ENCODE measurements at regions not wholly inside any gene's neighbourhood (a gene's known extent, or its start where the extent isn't known, plus 50 kb on each side); places are given as distances from the start of the nearest gene placed in this dataset.
"Not testable (repeated sequence)": the region's sequence is repeated elsewhere in the genome, so short reads cannot be mapped to it uniquely, and the experiment has no call there.

- in situ Hi-C loops (cut with MboI; ENCODE audit: low pct_unique_long_range_greater_than_20kb, low sequenced_read_pairs, unreplicated experiment): no loop called here
- no peak for TF ChIP-seq CTCF (IDR thresholded peaks at IDR 0.05; ENCODE audit: extremely low read depth, insufficient read depth, missing control alignments)
- no peak for DNase-seq (ENCODE audit: low spot score)
Observed at GRCh38 chr1:242966892-242967291, 288.2 kb downstream of the CEP170 start.

- DNase-seq (ENCODE audit: low spot score); in situ Hi-C loops (cut with MboI; ENCODE audit: low pct_unique_long_range_greater_than_20kb, low sequenced_read_pairs, unreplicated experiment): not testable (repeated sequence)
Observed at GRCh38 chr1:242959397-242959796, 295.7 kb downstream of the CEP170 start.

- DNase-seq (ENCODE audit: low spot score); in situ Hi-C loops (cut with MboI; ENCODE audit: low pct_unique_long_range_greater_than_20kb, low sequenced_read_pairs, unreplicated experiment): not testable (repeated sequence)
Observed at GRCh38 chr1:242954945-242955344, 300.1 kb downstream of the CEP170 start.

- TF ChIP-seq CTCF (IDR thresholded peaks at IDR 0.05; ENCODE audit: extremely low read depth, insufficient read depth, missing control alignments): no peak
- DNase-seq (ENCODE audit: low spot score): no peak
- in situ Hi-C loops (cut with MboI; ENCODE audit: low pct_unique_long_range_greater_than_20kb, low sequenced_read_pairs, unreplicated experiment): no loop called here
Observed at GRCh38 chr1:242946206-242946605, 308.9 kb downstream of the CEP170 start.

- TF ChIP-seq CTCF (IDR thresholded peaks at IDR 0.05; ENCODE audit: extremely low read depth, insufficient read depth, missing control alignments): peak; percentile 36
- DNase-seq (ENCODE audit: low spot score); in situ Hi-C loops (cut with MboI; ENCODE audit: low pct_unique_long_range_greater_than_20kb, low sequenced_read_pairs, unreplicated experiment): not testable (repeated sequence)
Observed at GRCh38 chr1:242936725-242937124, 318.4 kb downstream of the CEP170 start.

GRCh38 chr1:242924717-242925116, 330.4 kb downstream of the CEP170 start:
- DNase-seq (ENCODE audit: low spot score); in situ Hi-C loops (cut with MboI; ENCODE audit: low pct_unique_long_range_greater_than_20kb, low sequenced_read_pairs, unreplicated experiment): not testable (repeated sequence)

GRCh38 chr1:242923603-242924002, 331.5 kb downstream of the CEP170 start:
- DNase-seq (ENCODE audit: low spot score); in situ Hi-C loops (cut with MboI; ENCODE audit: low pct_unique_long_range_greater_than_20kb, low sequenced_read_pairs, unreplicated experiment): not testable (repeated sequence)

- DNase-seq (ENCODE audit: low spot score); in situ Hi-C loops (cut with MboI; ENCODE audit: low pct_unique_long_range_greater_than_20kb, low sequenced_read_pairs, unreplicated experiment): not testable (repeated sequence)
Observed at GRCh38 chr1:242914729-242915128, 340.4 kb downstream of the CEP170 start.

- DNase-seq (ENCODE audit: low spot score): not testable (repeated sequence)
Observed at GRCh38 chr1:242912855-242913254, 342.2 kb downstream of the CEP170 start.

GRCh38 chr1:242900558-242900957, 354.5 kb downstream of the CEP170 start:
- in situ Hi-C loops (cut with MboI; ENCODE audit: low pct_unique_long_range_greater_than_20kb, low sequenced_read_pairs, unreplicated experiment); DNase-seq (ENCODE audit: low spot score): not testable (repeated sequence)

More at GRCh38 chr1:242912855-242913254, 342.2 kb downstream of the CEP170 start:
- in situ Hi-C loops (cut with MboI; ENCODE audit: low pct_unique_long_range_greater_than_20kb, low sequenced_read_pairs, unreplicated experiment): not testable (repeated sequence)

GRCh38 chr1:242890192-242890741, 364.8 kb downstream of the CEP170 start:
- in situ Hi-C loops (cut with MboI; ENCODE audit: low pct_unique_long_range_greater_than_20kb, low sequenced_read_pairs, unreplicated experiment): no loop called here
- no peak for DNase-seq (ENCODE audit: low spot score)
- TF ChIP-seq CTCF (IDR thresholded peaks at IDR 0.05; ENCODE audit: extremely low read depth, insufficient read depth, missing control alignments): no peak
